HG03135 (cell line): ENCODE measurements at regions not wholly inside any gene's neighbourhood (a gene's known extent, or its start where the extent isn't known, plus 50 kb on each side); places are given as distances from the start of the nearest gene placed in this dataset.

ENCODE experiments used
- ATAC-seq: cut with Tn5 transposase; IDR thresholded peaks from one replicate; pipeline ENCODE4 v1.9.1; 2021; ENCODE audit warnings: mild to moderate bottlenecking, moderate library complexity; ENCODE audit not compliant: unreplicated experiment

DNA sequence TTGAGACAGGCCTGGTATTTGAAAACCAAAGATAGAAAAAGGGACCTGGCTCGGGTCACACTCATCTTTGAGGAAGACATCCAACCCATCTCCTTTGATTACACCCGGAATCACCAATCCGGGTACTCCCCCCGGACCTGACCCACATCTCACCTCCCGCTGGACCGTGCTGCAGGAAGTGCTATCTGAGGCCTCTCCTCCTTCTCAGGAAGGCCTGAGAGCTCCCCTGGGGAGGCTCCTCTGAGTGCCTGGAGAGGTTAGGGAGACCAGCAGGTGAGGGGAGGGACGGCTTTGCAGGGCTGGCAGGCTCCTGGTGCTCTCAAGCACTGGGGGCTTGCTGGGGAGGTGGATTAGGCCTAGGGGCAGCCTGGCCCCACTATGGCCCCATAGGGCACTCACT, 170.9 kb downstream of the ACKR3 start:
- no peak for ATAC-seq

DNA sequence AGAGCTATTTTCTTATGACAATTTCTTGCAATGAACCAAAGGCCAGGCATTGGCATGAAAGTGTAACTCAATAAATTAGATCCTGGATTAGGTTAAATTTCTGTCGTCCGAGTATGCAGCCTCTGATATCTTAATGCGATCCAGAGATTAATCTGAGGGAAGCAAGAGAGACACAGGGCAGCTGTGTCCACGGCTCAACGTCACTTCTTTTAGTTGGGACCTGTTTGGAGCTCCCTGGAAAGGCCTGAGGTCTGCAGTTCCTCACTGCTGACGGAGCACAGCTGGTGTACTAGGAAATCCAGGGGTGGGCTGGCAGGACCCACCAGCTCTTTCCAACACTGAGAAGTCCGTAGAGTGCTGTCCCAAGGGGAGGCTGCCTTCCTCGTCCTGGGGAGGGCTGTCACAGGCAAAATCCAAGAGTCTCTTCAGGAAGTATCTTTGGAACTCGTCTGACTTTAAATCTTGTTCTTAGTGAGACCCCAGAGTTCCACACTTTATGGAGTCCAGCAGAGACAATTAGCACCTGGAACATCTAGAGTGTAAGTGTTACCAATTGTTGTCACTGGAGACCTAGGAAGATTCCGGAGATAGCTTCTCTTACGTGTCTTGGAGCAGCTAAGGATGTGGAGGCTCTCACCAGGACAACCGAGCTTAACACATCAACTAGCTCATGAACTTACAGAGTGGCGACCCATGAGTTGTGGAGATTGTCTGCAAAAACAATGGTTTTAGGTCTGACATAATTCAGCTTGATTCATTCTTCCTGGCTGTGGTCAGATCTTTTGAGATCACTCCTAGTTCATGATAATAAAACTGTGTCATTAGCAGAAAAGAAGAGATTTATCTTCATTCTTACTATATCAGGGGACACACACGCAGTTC, 173.7 kb downstream of the ACKR3 start:
- ATAC-seq: no peak

DNA sequence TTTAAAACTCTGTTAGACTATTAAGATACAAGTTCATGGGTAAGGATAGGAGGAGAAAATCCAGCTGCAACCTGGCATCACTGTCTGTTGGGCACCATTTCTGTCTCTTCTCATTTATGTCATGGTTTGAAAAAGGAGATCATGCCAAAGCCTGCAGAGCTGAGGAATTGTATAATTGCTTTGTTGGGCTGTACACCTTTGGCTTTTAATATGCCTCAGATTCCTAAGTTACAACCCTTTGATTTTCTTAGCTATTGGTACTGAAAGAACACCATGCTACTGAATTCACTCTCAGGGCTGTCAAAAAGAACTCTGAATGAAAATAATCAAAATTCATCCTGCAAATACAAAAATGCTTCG, 174.3 kb downstream of the ACKR3 start:
- ATAC-seq: no peak

DNA sequence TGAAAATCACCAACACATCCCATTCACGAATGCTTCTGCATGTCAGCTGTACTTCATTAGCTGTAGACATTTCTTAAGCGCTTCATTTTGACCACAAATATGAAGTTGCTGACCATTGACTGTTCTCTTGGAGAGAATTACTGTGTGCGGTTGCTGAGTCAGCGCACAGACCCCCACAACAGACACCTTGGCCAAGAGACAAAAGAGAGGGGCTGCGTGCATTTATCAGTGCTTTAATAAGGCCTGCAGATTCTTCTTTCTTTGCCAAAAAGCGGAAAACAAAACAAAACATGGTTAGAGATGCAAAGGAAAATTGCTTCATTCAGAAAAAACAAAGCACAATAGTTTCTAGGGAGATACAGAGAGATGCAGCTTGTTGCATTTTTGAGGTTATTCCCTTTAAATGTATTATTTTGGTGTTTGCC, 174.7 kb downstream of the ACKR3 start:
- ATAC-seq: no peak

DNA sequence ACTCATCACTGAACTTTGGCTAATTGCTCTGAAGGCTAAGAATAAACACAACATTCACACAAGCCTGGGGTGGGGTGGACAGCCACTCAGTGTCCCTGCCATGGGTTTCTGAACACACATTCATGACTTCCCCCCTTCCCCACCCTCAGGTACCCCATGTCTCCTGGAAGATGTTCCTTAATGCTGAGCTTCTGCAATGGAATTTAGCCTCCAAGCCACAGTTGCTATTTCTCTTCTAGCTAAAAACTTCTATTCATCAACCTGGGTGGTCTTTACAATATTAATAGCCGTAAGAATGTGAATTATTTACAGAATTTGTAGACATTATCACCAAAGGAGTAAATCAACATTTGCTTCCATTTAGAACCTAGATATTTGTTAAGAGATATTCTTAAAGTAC, 175.1 kb downstream of the ACKR3 start:
- ATAC-seq: no peak

DNA sequence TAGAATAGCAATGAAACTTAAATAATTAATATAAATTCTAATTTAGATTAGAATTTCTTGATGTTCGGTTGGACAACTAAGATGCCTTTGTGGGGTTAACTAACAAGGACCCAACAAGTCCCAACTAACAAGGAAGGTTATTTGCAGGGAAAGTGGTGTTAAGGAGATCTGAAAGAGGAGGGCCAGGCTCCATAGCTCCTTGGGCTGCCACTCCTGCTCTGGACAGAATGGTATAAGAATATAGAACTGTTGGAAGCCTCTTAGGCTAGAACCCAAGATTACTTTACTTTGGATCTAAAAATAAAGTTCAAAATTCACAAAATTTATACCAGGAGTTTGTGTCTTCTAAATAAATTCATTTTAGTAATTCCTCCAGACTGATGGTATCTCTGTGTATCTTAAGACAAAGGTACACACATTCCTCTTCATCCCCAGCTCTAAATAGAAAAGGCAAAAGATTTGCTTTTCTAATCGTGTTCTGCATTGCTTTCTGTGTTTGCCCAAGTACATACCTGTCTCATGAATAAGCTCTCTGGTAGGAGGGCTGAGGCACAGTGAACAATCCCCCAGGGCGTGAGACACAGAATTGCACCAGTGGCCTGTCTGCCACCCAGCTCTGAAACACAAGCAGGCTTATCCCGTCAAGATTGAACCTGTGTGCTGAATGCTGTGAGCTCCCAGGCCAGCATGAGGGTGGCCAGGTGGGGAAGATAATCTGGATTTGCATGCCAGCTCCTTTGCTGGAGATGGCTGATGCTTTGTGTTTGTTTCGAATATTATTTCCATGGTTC, 176.0 kb downstream of the ACKR3 start:
- ATAC-seq: no peak

DNA sequence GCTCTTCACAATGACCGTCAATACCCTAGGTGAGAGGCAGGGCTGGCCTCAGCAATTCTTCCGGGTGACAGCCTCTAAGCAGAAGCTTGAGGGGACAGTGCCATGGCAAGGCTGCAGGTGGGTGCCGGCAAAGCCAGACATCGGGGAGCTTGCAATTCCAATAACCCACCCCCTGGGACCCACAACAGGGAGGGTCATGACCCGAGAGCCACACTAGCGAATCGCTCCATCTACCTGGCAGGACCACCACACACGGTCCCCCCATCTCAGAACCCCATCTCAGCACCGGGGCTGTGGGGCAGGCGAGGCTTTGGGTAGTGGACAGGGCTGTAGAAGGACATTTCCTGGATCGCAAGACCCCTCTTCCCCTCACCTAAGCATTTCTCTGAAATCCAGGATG, 177.2 kb downstream of the ACKR3 start:
- ATAC-seq: no peak

DNA sequence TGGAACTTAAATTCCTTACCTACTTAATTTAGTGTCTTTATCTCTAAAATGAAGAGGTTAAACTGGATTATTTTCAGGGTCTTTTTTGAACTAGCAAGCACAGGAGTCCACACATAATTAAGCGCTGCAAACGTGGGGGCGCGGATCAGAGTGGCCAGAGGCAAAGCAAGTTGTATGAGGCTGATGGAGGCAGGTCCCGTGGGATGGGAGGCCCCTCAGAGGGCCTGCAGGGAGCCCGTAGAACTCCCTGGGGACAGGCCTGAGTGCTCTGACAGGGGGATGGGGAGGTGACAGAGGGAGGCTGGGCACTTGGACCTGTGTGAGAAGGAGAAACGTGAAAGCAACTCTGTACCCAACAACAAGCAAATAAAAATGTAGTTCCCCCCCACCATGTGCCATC, 177.8 kb downstream of the ACKR3 start:
- ATAC-seq: no peak

DNA sequence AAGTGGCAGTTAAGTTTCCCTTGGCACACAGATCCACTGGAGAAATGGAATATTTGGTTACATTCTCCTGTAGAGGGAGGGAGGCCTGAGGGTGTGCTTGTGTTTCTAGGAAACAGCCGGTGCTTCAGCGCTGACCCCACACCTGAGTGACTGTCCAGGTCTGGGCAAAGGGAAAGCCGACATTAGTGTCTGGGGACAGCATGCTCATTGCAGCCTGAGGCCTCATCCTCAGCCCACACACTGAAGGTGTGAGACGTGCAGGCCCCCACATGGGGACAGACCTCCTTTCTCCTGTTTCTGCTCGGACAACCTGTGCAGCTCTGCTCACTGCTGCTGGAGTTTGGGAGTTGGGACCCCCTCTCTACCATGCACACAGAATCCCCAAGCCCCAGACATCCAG, 178.3 kb downstream of the ACKR3 start:
- no peak for ATAC-seq

DNA sequence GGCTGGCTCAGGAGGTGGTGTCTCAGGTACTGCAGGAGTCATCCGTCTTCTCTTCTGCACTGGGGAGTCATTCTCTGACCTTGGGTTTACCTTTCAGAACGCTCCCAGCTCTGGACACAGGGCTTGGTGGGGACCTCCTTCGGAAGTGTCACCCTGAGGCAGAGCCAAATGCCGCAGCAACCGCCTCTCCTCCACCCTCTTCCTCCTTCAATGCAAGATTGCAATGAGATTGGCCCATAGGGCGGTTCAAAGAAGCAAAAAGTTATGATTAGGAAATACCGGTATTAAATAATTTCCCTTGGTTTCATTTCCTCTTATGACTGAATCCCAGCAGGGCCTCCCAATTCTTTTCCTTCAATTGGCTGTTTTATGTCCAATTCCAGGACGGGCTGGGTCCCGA, 178.8 kb downstream of the ACKR3 start:
- ATAC-seq: no peak

DNA sequence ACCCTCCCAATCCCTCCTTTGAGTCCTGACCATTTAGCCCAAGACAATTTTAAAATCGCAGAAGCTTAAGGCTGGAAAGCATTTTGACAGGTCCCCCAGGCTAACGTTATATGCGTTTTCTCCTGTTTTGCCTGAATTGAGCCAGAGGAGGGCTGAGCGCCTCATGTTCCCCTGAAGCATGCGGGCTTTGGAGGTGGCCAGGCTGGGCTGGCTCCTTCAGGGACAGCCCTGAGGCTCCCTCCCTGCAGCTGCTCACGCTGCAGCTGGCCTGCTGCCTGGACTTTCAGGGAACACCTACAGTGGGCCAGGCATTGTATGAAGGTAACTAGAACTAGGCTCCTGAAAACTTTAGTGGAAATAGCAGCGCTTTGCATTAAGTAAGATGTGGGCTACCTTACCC, 179.2 kb downstream of the ACKR3 start:
- ATAC-seq: no peak

DNA sequence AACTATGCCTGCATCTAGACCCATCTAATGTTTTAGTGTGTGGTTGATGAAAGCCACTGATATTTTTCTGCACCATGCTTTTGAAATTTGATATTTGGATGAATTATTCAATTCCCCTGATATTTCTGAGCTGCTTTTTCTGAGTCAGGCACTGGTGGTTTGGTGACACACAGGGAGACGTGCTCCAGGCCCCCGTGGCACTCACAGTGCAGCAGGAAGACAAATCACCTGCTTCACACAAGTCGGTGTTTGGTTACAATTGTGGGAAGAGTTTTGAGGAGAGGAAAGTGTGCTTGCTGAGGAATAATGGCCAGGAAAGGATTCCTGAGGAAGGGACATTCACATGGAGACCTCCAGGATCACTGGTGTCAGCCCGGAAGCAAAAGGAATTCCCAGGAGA, 179.7 kb downstream of the ACKR3 start:
- ATAC-seq: no peak

DNA sequence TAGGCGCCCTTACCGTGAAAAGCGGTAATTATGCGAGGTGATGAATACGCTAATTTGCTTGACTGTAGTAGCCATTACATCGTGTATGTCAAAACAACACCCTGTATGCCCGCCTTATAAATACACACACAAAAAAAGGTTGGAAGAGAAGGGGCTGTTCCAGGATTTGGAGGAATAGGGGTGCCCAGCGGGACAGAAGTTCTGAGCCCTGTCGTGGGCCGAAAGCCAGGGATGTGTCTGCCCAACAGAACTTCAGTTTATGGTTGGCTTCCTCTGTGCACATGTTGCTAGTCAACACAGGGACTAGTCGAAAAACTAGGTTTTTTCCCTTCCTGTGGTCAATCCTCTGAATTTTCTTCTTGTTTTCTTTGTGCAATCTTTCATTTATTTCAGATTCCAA, 182.5 kb downstream of the ACKR3 start:
- ATAC-seq: no peak

DNA sequence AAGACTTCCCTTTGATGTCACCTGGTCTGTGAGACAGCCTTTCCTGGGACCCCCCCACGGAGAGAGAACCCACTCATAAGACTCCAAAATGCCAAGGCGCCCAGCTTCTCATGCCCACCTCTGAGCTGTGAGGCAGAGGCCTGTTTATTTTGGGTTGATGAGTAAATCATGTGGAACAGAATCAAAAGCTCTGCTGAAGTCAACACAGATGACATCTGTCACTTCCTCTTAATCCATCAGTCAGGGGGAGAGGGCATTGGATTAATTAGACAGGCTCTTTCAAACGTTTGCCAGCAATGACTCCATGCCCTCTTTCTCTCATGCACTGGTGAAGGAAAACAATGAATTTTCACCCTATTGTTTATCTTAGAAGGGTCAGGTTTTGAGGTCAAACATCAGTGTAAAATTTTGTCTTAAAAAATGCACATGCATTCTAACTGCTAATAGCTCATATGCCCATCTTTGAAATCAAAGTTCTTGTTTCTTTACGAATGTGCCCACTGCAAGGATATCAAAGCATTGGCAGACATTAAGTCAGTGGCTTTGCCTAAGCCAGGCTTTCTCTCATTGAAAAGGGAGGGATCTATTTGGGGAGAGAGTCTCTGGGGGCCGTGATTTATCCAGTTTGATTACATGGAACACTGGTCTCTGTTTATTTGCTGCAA, 184.1 kb downstream of the ACKR3 start:
- ATAC-seq: no peak

DNA sequence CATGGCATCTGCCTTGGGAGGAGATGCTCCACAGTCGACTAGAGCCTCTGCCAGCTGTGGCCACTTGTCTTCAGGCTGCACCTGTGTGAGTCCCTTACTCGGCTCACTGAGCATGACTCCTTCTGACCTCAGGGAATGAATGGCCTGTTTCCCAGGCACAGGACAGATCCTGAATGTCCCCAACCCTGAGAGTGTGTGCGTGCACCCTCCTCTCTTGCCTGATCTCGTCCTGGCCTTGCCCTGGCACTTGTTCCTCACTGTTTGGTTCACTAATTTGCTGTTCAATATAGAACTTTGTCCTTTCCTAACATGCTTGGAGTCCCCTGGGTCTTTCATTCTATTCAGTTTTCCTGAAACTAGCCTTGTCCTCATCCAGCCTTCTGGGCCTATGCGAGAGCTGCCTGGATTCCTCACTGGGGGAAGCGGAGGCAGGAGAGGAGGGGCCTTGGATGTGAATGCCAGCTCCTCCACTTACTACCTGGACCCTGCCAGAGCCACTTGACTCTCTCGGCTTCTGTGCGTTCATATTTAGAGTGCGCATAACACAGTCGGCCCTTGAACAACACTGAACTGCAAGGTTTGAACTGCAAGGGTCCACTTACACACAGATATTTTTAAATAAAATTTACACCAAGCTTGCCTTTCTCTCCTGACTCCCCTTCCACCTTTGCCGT, 184.8 kb downstream of the ACKR3 start:
- ATAC-seq: no peak

DNA sequence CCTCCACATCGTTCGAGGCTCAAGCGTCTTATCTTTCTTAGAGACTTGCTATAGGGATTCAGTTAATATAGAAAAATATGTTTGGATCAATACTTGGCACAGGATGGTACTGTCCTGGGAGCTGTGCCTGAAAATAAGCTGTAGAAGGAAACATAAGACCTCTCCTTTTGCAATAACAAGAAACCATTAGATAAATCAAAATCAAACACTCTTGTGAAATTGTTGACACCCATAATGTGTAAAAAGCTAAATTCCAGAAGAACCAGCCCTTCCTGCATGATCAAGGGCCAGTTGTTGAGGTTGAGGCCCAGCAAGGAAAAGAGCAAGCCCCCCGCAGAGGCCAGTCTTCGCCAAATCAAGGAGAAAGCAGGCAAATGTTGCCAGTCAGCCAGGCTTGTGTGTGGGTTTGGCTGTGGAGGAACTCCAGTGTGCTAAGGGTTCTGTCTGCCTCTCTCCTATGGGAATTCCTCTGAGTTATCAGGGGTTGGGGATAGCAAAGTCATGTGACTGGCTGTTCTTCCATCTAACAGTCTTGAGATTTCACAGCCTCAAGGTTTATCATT, 185.7 kb downstream of the ACKR3 start:
- no peak for ATAC-seq

DNA sequence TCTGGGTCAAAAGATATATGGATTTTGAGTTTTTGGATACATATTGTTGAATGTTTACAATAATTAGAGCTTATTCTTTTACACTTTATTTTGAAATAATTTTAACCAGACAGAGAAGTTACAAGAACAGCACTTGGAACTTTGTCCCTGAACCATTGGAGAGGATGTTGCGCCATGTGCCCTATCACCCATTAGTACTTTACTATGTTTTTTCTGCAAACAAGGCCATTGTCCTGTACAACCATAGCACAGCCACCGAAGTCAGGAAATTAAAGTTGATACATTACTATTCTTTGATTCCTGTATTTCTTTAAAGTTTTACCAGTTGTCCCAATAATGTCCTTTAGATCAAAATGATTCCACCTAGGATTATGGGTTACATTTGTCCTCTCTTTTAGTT, 188.8 kb downstream of the ACKR3 start:
- ATAC-seq: no peak

DNA sequence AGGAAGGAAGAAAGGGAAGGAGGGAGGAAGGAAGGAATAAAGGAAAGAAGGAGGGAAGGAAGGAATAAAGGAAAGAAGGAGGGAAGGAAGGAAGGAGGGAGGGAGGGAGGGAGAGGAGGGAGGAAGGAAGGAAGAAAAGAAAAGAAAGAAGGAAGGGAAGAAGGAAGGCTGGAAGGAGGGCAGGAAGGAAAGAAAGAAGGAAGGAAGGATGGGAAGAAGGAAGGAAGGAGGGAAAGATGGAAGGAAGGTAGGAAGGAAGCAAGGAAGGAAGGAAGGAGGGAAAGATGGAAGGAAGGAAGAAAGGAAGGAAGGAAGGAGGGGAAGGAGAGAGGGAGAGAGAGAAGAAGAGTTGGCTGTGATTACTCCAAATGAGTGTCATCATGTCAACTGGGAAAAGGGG, 190.6 kb downstream of the ACKR3 start:
- no peak for ATAC-seq

DNA sequence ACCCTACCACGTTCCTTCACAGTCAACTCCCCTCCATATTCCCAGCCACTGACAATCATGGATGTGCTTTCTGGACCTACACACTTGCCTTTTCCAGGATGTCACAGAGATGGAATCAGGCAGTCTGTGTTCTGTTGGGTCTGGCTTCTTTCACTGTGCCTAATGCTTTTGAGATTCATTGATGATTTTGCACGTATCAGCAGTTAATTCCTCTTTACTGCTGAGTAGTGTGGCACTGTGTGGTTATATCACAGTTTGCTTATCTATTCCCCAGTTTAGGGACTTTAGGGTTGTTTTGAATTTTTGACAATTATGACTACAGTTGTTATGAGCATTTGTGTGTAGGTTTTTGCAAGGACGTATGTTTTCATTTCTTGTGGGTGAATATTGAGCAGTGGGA, 191.7 kb downstream of the ACKR3 start:
- ATAC-seq: no peak

DNA sequence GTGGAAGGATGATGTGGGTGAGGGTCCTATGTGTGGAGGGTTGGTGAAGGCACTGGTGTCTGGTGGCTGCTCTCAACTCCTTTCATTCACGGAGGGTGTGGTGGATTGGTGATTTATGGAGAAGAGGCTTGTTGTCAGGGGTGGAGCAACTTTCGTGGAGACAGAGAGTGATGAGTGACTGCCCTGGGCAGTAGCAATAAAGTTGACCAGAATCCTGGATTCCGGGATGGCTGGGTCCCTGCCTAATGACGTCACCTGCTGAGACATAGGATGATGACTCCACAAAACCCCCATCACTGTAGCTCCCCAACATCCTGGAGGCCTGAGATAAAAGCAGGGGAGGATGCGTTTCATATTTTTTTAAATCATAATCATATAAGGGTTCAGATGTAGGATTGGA, 193.0 kb downstream of the ACKR3 start:
- no peak for ATAC-seq

DNA sequence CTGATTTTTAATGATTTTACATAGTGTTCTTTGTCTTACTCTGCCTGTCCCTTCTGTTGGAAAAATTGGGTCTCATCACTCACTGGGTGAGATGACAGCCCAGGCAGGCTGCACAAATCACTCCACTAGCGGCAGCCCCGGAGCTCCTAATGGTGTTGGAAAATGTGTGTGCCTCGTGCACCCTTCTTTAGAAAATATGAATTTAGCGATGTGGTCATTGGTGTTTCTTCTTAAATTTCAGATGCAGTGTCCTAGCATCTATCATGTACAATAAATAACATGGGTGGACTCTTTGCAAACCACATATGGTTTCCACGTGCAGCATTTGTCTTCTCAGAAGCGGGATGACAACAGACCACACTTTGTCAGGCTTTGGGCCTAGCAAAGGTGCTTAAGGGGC, 194.2 kb downstream of the ACKR3 start:
- ATAC-seq: no peak
